Fibroblast of the aortic adventitia (primary cell): ENCODE measurements at regions not wholly inside any gene's neighbourhood (a gene's known extent, or its start where the extent isn't known, plus 50 kb on each side); places are given as distances from the start of the nearest gene placed in this dataset.

Experiments used
- DNase-seq: peaks from one replicate; pipeline ENCODE4 v3.0.0-alpha.2; 2010; ENCODE audit warnings: low read depth
- H3K4me3 ChIP-seq: 2 replicates; pipeline ENCODE4 v1.5.1; 2011; ENCODE audit warnings: low read depth, mild to moderate bottlenecking, control low read depth, low read length, moderate library complexity
- CTCF ChIP-seq: IDR thresholded peaks from 2 replicates; pipeline ENCODE4 v1.5.1; 2011; ENCODE audit warnings: mild to moderate bottlenecking, low read length, control low read depth, inconsistent platforms; ENCODE audit not compliant: insufficient read depth

GRCh38 chr16:62583414-62583813 is 547.2 kb upstream of the CDH8 start:
- no peak for DNase-seq
- H3K4me3 ChIP-seq: no peak overlapping the region
- no peak for TF ChIP-seq CTCF

- TF ChIP-seq CTCF: no peak
- no peak overlapping the region for H3K4me3 ChIP-seq
- DNase-seq: no peak
Measured at GRCh38 chr16:62573466-62573865, 537.2 kb upstream of the CDH8 start.

GRCh38 chr16:62568926-62569325 is 532.7 kb upstream of the CDH8 start:
- no peak overlapping the region for H3K4me3 ChIP-seq
- DNase-seq: no peak
- no peak for TF ChIP-seq CTCF

- no peak for TF ChIP-seq CTCF
- DNase-seq: no peak
- no peak overlapping the region for H3K4me3 ChIP-seq
Measured at GRCh38 chr16:62565706-62566105, 529.5 kb upstream of the CDH8 start.

GRCh38 chr16:62564291-62564690 is 528.1 kb upstream of the CDH8 start:
- H3K4me3 ChIP-seq: no peak overlapping the region
- no peak for DNase-seq
- TF ChIP-seq CTCF: no peak

GRCh38 chr16:62562121-62562520 is 525.9 kb upstream of the CDH8 start:
- no peak for DNase-seq
- no peak overlapping the region for H3K4me3 ChIP-seq
- no peak for TF ChIP-seq CTCF

- H3K4me3 ChIP-seq: no peak overlapping the region
- TF ChIP-seq CTCF: no peak
- no peak for DNase-seq
Measured at GRCh38 chr16:62549875-62550274, 513.6 kb upstream of the CDH8 start.
